MM.1S (cell line): ENCODE measurements at regions not wholly inside any gene's neighbourhood (a gene's known extent, or its start where the extent isn't known, plus 50 kb on each side); places are given as distances from the start of the nearest gene placed in this dataset.

Experiments
- CTCF ChIP-seq: fragments of 300-600 bp; sonication (generic); IDR thresholded peaks from 2 replicates; pipeline ENCODE4 v1.5.1; 2016; ENCODE audit warnings: antibody characterized with exemption, low read length, mixed read lengths
- EZH2 ChIP-seq: fragments of 300-600 bp; sonication (generic); optimal IDR thresholded peaks from 2 replicates; pipeline ENCODE3; 2017; ENCODE audit warnings: low read depth, mild to moderate bottlenecking, antibody characterized with exemption, low read length, mixed read lengths
- EZH2phosphoT487 ChIP-seq: fragments of 300-600 bp; sonication (generic); IDR thresholded peaks from 2 replicates; pipeline ENCODE4 v1.6.1; 2018; ENCODE audit warnings: antibody characterized with exemption, low read length

GRCh38 chr22:25351631-25352293, 132.3 kb downstream of the CRYBB2 start:
- no peak for TF ChIP-seq CTCF
- TF ChIP-seq EZH2, result no peak
- no peak for TF ChIP-seq EZH2phosphoT487
